Central memory CD4-positive, alpha-beta T cell (primary cell): ENCODE measurements at regions not wholly inside any gene's neighbourhood (a gene's known extent, or its start where the extent isn't known, plus 50 kb on each side); places are given as distances from the start of the nearest gene placed in this dataset.

Experiments
- DNase-seq: peaks from one replicate; pipeline ENCODE4 v3.0.0; 2022

- DNase-seq = no peak
Observed at GRCh38 chr4:53682908-53683307, 91.6 kb upstream of the LNX1 start.

DNA sequence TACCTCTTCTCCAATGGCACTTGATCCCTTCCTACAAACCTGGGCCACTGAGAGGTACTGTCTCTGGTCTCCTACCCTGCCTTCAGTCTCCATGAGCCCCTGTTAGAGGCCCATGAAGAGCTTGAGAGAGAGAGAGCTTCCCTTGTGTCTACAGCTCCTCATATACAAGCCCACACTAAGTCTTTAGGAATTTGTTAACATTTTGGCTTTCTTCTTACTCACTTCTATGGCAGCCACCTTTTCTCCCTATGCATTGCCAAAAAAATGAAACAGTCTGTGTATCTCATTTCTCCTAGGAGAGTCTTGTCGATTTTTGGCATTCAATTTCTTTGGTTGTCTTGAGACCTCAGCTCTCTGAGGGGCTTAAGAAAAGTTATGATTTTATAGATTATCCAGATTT lies 90.9 kb upstream of the LNX1 start:
- no peak for DNase-seq

- no peak for DNase-seq
Observed at GRCh38 chr4:53680598-53680997, 89.3 kb upstream of the LNX1 start.

- DNase-seq = no peak
Observed at GRCh38 chr4:53680168-53680567, 88.9 kb upstream of the LNX1 start.

- no peak for DNase-seq
Observed at GRCh38 chr4:53676402-53676871, 85.2 kb upstream of the LNX1 start.

DNA sequence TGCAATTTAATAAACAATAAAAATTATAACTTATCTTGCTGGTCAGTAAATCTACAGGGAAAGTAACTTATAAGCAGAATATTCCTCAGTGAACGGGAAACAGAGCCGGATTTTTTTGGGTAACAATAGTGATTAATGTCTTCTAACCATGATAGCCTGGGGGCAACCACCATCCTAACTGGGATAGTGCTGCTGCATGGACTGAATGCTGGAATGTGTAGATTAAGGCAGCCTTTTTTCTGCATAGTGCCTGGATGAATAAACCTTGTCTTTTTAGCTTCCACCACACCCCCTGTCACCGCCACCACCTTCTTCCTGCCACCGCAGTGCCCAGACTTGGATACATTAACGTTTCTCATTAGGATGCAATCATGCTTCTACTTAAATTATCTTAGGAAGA lies 83.6 kb upstream of the LNX1 start:
- no peak for DNase-seq

DNA sequence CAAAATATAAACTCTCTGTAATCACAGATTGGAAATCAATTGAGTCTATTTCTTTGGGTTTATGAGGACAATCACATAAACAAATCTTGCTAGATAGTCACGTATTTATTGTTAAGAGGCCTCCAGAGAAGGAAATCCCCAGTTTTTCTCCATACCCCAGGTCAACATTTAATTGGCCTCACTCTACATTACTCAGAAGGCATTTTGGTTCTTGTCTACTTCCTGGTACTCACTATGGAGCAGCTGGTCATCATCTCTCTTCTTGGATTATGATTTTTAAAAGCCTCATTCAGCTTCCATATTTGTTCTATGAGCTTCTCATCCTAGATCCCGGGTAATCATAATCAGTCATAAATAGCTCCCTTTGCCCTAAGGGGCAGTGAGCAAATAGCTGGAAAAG lies 81.6 kb upstream of the LNX1 start:
- DNase-seq = no peak

DNA sequence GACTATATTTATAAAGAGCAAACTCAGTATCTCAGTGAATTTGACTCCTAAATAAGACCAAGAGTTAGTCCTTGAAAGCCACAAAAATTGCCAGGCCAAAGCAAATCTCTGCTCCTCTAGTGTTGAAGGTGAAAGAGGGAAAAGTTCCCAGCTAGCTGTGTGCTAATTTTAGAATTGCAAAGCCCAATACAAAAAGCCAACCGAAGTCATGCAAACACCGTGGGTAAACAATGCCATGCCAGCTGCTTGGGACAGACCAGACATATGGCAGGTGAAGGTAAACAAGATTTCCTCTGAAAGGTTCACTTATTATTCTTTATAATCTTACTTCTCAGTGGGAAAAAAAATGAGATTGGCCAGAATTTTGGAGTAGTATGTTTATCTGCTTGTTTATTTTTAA lies 80.5 kb upstream of the LNX1 start:
- no peak for DNase-seq

GRCh38 chr4:53659737-53660136 lies 68.5 kb upstream of the LNX1 start:
- no peak for DNase-seq

DNA sequence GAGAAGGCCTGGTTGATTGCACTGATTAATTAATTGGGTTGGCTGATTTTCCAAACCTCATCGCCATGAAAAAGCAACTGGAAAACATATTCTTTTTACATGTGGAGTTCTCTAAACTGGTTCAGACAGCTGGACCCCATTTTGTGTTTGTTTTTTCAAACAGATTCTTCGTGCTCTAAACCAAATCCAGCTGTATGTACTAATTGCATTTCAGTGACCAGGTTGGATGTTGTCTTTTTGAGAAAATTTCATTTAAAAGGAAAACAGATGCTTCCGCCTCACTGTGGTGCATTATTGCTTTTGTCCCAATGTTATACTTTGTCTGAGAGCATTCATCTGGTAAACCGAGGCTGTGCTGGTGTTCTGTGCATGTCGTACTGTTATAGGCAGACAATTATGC lies 67.8 kb upstream of the LNX1 start:
- no peak for DNase-seq

DNA sequence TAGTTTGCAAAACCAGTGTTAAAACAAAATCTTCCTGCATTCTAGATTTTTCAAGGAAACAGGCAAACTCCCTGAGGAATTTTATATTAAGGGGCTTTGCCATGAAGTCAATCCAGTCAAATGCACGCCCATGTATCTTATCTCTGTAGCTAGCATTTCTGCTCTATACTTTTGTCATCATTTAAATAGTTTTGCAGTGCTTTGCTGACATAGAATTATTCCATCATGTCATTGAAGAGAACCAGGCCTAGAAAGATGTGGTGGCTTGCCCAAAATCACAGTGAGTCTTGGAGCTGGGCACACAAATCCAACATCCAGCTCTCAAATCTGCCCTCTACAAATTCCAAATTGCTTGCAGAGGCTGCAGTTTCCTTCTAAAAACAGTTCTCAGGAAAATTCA lies 66.7 kb upstream of the LNX1 start:
- DNase-seq = no peak

DNA sequence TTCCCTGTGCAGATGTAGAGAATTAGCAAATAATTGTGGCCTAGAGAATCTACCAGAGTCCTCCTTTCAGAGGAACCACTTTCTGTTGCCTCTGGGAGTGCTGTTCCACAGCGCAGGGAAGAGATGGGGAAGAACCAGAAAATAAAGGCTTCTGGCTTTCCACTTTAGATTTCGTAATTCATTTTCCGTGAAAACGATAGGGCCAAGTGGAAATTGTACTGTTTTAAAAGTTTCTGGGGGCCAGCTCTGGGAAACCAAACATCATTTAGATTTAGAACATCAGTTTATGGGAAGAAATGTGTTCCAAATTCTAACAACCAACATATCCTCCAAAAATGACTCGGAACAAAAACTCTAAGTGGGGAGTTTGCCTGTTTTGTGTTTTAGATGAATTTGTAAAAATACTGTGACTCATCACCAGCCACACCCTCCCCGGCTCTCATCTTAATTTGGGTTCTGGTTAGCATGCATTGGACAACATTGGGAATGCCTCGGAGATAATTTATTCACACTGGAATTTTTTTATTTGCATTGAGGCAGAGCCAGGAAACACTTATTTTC lies 65.2 kb upstream of the LNX1 start:
- DNase-seq = no peak

DNA sequence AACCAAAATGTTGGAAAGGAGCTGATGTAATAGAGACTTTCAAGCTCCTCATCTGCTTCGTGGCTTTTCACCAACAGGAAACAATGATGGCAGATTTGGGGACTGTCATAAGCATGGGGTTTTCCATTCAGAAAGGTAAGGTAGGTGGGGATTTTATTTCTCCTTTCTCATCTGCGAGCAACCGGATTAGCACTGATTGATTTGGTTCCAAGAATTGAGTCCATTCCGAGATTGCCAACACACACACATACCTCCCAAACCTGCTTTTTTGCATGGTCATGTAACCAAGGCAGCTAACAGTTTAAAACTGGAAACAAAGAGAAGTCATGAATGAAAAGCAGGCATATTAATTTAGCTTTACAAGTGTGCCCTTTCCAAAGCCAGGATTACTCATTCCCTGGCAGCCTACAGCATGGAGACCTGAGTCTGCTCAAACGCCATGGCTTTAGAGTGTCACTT lies 63.0 kb upstream of the LNX1 start:
- no peak for DNase-seq

GRCh38 chr4:53653484-53654053 lies 62.3 kb upstream of the LNX1 start:
- DNase-seq = no peak

DNA sequence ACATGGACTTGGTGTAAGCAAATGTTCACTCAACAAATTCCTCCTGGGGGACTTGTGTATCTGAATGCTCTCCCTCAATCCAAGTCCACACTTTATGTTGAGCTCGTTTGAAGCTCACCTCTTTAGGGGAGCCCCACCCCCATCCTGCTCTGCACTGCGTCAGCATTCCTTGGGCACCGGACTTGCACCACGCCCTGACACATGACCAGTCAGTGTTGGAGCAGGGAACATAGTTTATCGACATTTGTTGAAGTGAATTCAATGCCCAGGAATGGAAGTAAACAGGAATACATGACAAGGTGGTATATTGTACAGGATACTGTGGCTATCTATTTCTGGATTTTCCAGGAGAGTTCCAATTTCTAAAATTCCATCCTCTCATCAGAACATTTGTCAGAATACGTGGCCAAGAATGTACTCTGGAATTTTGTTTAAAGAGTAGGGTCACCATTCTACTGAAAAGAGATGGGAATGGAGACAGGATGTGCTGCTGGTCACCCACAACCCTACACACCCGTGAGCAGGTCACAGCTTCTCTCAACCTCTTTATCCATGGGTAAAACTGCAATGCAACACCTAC lies 60.0 kb upstream of the LNX1 start:
- no peak for DNase-seq

- DNase-seq = no peak
Observed at GRCh38 chr4:53649357-53649756, 58.1 kb upstream of the LNX1 start.

DNA sequence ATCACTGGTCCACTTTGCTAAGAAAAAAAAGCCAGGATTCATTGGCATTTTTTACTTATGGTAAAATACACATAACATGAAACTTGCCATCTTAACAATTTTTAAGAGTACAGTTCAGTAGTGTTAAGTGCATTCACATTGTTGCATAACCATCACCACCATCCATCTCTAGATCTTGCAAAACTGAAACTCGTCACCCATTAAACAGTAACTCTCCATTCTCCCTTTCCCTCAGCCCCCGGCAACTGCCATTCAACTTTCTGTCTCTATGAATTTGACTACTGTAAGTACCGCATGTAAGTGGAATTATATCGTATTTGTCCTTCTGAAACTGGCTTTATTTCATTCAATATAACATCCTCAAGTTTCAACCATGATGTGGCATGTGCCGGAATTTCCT lies 56.3 kb upstream of the LNX1 start:
- no peak for DNase-seq

DNA sequence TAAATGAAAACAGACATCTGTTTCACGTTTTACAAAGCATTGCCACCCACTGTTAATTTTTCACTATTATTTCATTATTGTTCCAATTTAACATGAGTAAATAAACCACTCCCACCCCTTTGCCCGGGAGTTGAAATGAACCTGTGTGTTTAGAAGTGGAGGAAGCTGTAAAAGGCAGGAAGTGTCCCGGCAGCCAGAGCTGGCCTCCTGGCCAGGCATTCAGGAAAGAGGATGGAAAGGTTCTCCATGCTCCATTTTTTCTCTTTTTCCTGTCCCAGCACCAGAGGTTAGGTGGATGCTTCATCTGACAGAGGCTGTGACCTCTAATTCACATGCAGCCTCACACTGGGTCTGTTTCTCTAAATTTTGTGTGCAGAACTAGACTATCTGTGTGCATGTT lies 55.5 kb upstream of the LNX1 start:
- no peak for DNase-seq

GRCh38 chr4:53645108-53645507 lies 53.8 kb upstream of the LNX1 start:
- DNase-seq = no peak

DNA sequence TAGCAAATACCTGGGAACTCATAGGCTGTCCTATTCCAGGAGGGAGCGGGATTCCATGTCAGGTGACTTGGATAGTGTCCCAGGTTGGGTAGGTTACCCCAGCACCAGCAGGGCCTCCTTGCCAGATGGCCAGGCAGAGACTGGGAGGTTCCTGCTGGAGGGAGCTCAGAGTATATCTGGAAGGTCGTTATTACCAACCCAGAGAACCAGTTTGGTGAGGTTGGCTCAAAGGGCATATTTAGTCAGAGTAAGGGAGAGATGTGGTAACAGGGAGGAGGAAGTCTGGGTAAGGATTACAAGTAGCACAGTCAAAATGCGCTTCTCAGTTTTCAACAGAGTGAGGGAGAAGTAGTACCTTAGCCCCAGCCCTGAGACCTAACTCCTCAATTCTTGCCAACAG lies 53.3 kb upstream of the LNX1 start:
- no peak for DNase-seq
